CD4-positive, CD25-positive, alpha-beta regulatory T cell (primary cell): ENCODE measurements at regions not wholly inside any gene's neighbourhood (a gene's known extent, or its start where the extent isn't known, plus 50 kb on each side); places are given as distances from the start of the nearest gene placed in this dataset.

Experiments used
- ATAC-seq, 2 donors: fragments of 150-1000 bp; cut with Tn5 transposase; one replicate each; pipeline ENCODE4 v1.10.0; 2021; ENCODE audit warnings: low read depth in 2 of 2, moderate number of reproducible peaks in 2 of 2, moderate library complexity in 1 of 2
- DNase-seq, 3 donors: peaks; one replicate each; pipeline versions ENCODE4 v3.0.0 to v3.0.0-alpha.2; 2012 to 2022; ENCODE audit warnings: mixed read lengths in 1 of 3
- H3K27ac ChIP-seq: one replicate; pipeline ENCODE4 v1.7.0; 2013; ENCODE audit warnings: mild to moderate bottlenecking, low read length; ENCODE audit not compliant: insufficient read depth, poor library complexity, severe bottlenecking
- H3K27me3 ChIP-seq: one replicate; pipeline ENCODE4 v1.7.0; 2013; ENCODE audit warnings: low read length; ENCODE audit not compliant: control insufficient read depth, insufficient read depth
- H3K36me3 ChIP-seq: one replicate; pipeline ENCODE4 v1.7.0; 2013; ENCODE audit warnings: mild to moderate bottlenecking, low read length, moderate library complexity; ENCODE audit not compliant: control insufficient read depth, insufficient read depth
- H3K4me1 ChIP-seq: 2 replicates; pipeline ENCODE4 v1.7.0; 2013; ENCODE audit warnings: mild to moderate bottlenecking, low read length; ENCODE audit not compliant: insufficient read depth, control insufficient read depth, poor library complexity, severe bottlenecking
- H3K4me3 ChIP-seq: one replicate; pipeline ENCODE4 v1.7.0; 2013; ENCODE audit warnings: low read depth, mild to moderate bottlenecking, low read length, moderate library complexity
- H3K9me3 ChIP-seq, 2 experiments: 1 replicate in 1 of 2; 2 replicates in 1 of 2; pipeline ENCODE4 v1.7.0; 2013; ENCODE audit warnings: low read length in 2 of 2, mild to moderate bottlenecking in 1 of 2, moderate library complexity in 1 of 2; ENCODE audit not compliant: control insufficient read depth in 2 of 2
- H3K27ac Mint-ChIP-seq, 3 donors: one replicate each; pipeline ENCODE4 v1.8.0; 2020 to 2022; ENCODE audit warnings: mild to moderate bottlenecking in 3 of 3, mixed read lengths in 3 of 3, moderate library complexity in 2 of 3
- H3K27me3 Mint-ChIP-seq: one replicate; pipeline ENCODE4 v1.8.0; 2022; ENCODE audit warnings: mild to moderate bottlenecking, mixed read lengths
- H3K36me3 Mint-ChIP-seq: one replicate; pipeline ENCODE4 v1.8.0; 2020; ENCODE audit warnings: mixed read lengths
- H3K4me1 Mint-ChIP-seq, 4 donors: one replicate each; pipeline ENCODE4 v1.8.0; 2020 to 2022; ENCODE audit warnings: mixed read lengths in 4 of 4, mild to moderate bottlenecking in 1 of 4
- H3K4me3 Mint-ChIP-seq, 4 donors: one replicate each; pipeline ENCODE4 v1.8.0; 2020 to 2022; ENCODE audit warnings: mild to moderate bottlenecking in 4 of 4, mixed read lengths in 4 of 4, moderate library complexity in 3 of 4
- H3K9me3 Mint-ChIP-seq, 7 donors: one replicate each; pipeline ENCODE4 v1.8.0; 2020 to 2022; ENCODE audit warnings: mixed read lengths in 7 of 7, mild to moderate bottlenecking in 3 of 7, moderate library complexity in 2 of 7

GRCh38 chrX:34406580-34406979, 250.5 kb downstream of the TMEM47 start:
- no peak overlapping the region for H3K4me3 ChIP-seq
- ATAC-seq (no peak), DNase-seq (no peak)
- H3K27ac ChIP-seq = no peak overlapping the region
- Mint-ChIP-seq H3K36me3 (no peaks in the 10 kb centered on the region), H3K27ac (no peak overlapping the region), H3K27me3 (no peaks in the 10 kb centered on the region), H3K4me3 (no peak overlapping the region), H3K4me1 (no peaks in the 10 kb centered on the region), H3K9me3 (peaks cover 0 to 3% (median 0%) of the 10 kb centered on the region in 7 donors)
- H3K9me3 ChIP-seq = no peaks in the 10 kb centered on the region
- H3K36me3 ChIP-seq = no peaks in the 10 kb centered on the region
- no peaks in the 10 kb centered on the region for H3K27me3 ChIP-seq
- no peaks in the 10 kb centered on the region for H3K4me1 ChIP-seq

GRCh38 chrX:34404386-34405070, 252.6 kb downstream of the TMEM47 start:
- Mint-ChIP-seq H3K4me3 (no peak overlapping the region), H3K27me3 (no peaks in the 10 kb centered on the region), H3K9me3 (peaks cover 0 to 3% (median 0%) of the 10 kb centered on the region in 7 donors), H3K36me3 (no peaks in the 10 kb centered on the region), H3K27ac (no peak overlapping the region), H3K4me1 (no peaks in the 10 kb centered on the region)
- no peaks in the 10 kb centered on the region for H3K27me3 ChIP-seq
- no peak overlapping the region for H3K4me3 ChIP-seq
- no peaks in the 10 kb centered on the region for H3K36me3 ChIP-seq
- DNase-seq (no peak), ATAC-seq (no peak)
- no peaks in the 10 kb centered on the region for H3K9me3 ChIP-seq
- H3K4me1 ChIP-seq = no peaks in the 10 kb centered on the region
- H3K27ac ChIP-seq = no peak overlapping the region

- no peak overlapping the region for H3K27ac ChIP-seq
- no peaks in the 10 kb centered on the region for H3K36me3 ChIP-seq
- Mint-ChIP-seq H3K4me1 (no peaks in the 10 kb centered on the region), H3K4me3 (no peak overlapping the region), H3K36me3 (no peaks in the 10 kb centered on the region), H3K27ac (no peak overlapping the region), H3K9me3 (peaks cover 0 to 4% (median 0%) of the 10 kb centered on the region in 7 donors), H3K27me3 (no peaks in the 10 kb centered on the region)
- no peaks in the 10 kb centered on the region for H3K4me1 ChIP-seq
- no peaks in the 10 kb centered on the region for H3K27me3 ChIP-seq
- H3K4me3 ChIP-seq = no peak overlapping the region
- no peak for ATAC-seq
- no peak for DNase-seq
- no peaks in the 10 kb centered on the region for H3K9me3 ChIP-seq
These were observed 255.7 kb downstream of the TMEM47 start for GRCh38 chrX:34401411-34401810.

GRCh38 chrX:34382416-34382815, 250.3 kb upstream of the FAM47A start:
- Mint-ChIP-seq H3K4me1 (no peaks in the 10 kb centered on the region), H3K4me3 (no peak overlapping the region), H3K27ac (no peak overlapping the region), H3K36me3 (no peaks in the 10 kb centered on the region), H3K27me3 (no peaks in the 10 kb centered on the region), H3K9me3 (peaks cover 0 to 1% (median 0%) of the 10 kb centered on the region in 7 donors)
- Histone ChIP-seq H3K27me3 (no peaks in the 10 kb centered on the region), H3K36me3 (no peaks in the 10 kb centered on the region), H3K4me3 (no peak overlapping the region), H3K9me3 (no peaks in the 10 kb centered on the region), H3K4me1 (no peaks in the 10 kb centered on the region), H3K27ac (no peak overlapping the region)
- ATAC-seq (no peak), DNase-seq (no peak)

- H3K27ac ChIP-seq = no peak overlapping the region
- Mint-ChIP-seq H3K27me3 (no peaks in the 10 kb centered on the region), H3K27ac (no peak overlapping the region), H3K4me3 (no peak overlapping the region), H3K36me3 (no peaks in the 10 kb centered on the region), H3K9me3 (peaks cover 0 to 1% (median 0%) of the 10 kb centered on the region in 7 donors), H3K4me1 (no peaks in the 10 kb centered on the region)
- H3K9me3 ChIP-seq = no peaks in the 10 kb centered on the region
- H3K27me3 ChIP-seq = no peaks in the 10 kb centered on the region
- no peak for ATAC-seq
- no peaks in the 10 kb centered on the region for H3K4me1 ChIP-seq
- H3K36me3 ChIP-seq = no peaks in the 10 kb centered on the region
- DNase-seq = no peak
- no peak overlapping the region for H3K4me3 ChIP-seq
These were observed 249.1 kb upstream of the FAM47A start for GRCh38 chrX:34381241-34381640.

- Mint-ChIP-seq H3K27ac (no peak overlapping the region), H3K27me3 (no peaks in the 10 kb centered on the region), H3K9me3 (peaks cover 0 to 1% (median 0%) of the 10 kb centered on the region in 7 donors), H3K4me1 (no peaks in the 10 kb centered on the region), H3K36me3 (no peaks in the 10 kb centered on the region), H3K4me3 (no peak overlapping the region)
- Histone ChIP-seq H3K4me3 (no peak overlapping the region), H3K9me3 (no peaks in the 10 kb centered on the region), H3K36me3 (no peaks in the 10 kb centered on the region), H3K4me1 (no peaks in the 10 kb centered on the region), H3K27me3 (no peaks in the 10 kb centered on the region), H3K27ac (no peak overlapping the region)
- ATAC-seq = no peak
- no peak for DNase-seq
These were observed 247.8 kb upstream of the FAM47A start for GRCh38 chrX:34379891-34380290.

- DNase-seq = no peak
- H3K27ac ChIP-seq = no peak overlapping the region
- no peaks in the 10 kb centered on the region for H3K9me3 ChIP-seq
- H3K4me3 ChIP-seq = no peak overlapping the region
- no peaks in the 10 kb centered on the region for H3K36me3 Mint-ChIP-seq
- no peak for ATAC-seq
- H3K27ac Mint-ChIP-seq = no peak overlapping the region
- peaks cover 0 to 1% (median 0%) of the 10 kb centered on the region in 7 donors for H3K9me3 Mint-ChIP-seq
- H3K36me3 ChIP-seq = no peaks in the 10 kb centered on the region
- H3K4me3 Mint-ChIP-seq = no peak overlapping the region
- no peaks in the 10 kb centered on the region for H3K27me3 ChIP-seq
- H3K4me1 Mint-ChIP-seq = no peaks in the 10 kb centered on the region
- no peaks in the 10 kb centered on the region for H3K4me1 ChIP-seq
- H3K27me3 Mint-ChIP-seq = no peaks in the 10 kb centered on the region
These were observed 245.5 kb upstream of the FAM47A start for GRCh38 chrX:34377645-34378044.

GRCh38 chrX:34371754-34372153, 239.6 kb upstream of the FAM47A start:
- Mint-ChIP-seq H3K27ac (no peak overlapping the region), H3K27me3 (no peaks in the 10 kb centered on the region), H3K4me3 (no peak overlapping the region), H3K4me1 (no peaks in the 10 kb centered on the region), H3K9me3 (peaks cover 0 to 12% (median 0%) of the 10 kb centered on the region in 7 donors), H3K36me3 (no peaks in the 10 kb centered on the region)
- ATAC-seq (no peak), DNase-seq (no peak)
- no peak overlapping the region for H3K27ac ChIP-seq
- H3K27me3 ChIP-seq = no peaks in the 10 kb centered on the region
- no peak overlapping the region for H3K4me3 ChIP-seq
- no peaks in the 10 kb centered on the region for H3K4me1 ChIP-seq
- H3K36me3 ChIP-seq = no peaks in the 10 kb centered on the region
- H3K9me3 ChIP-seq = no peaks in the 10 kb centered on the region
